Jurkat, Clone E6-1 (cell line): ENCODE measurements at regions not wholly inside any gene's neighbourhood (a gene's known extent, or its start where the extent isn't known, plus 50 kb on each side); places are given as distances from the start of the nearest gene placed in this dataset.
"Not testable (repeated sequence)": the region's sequence is repeated elsewhere in the genome, so short reads cannot be mapped to it uniquely, and the experiment has no call there.

Experiments
- DNase-seq: peaks from one replicate; pipeline ENCODE4 v3.0.0-alpha.2; 2011; ENCODE audit warnings: low read depth, low spot score
- H3K4me3 ChIP-seq: 2 replicates; pipeline ENCODE4 v1.5.1; 2011; ENCODE audit warnings: mild to moderate bottlenecking, low read length, control low read depth, moderate library complexity

- peak; percentile 31 for DNase-seq
- no peak overlapping the region for H3K4me3 ChIP-seq
These were observed 182.7 kb downstream of the KTN1 start for GRCh38 chr14:55762595-55763232.

GRCh38 chr14:55764784-55765183 lies 184.8 kb downstream of the KTN1 start:
- no peak overlapping the region for H3K4me3 ChIP-seq
- DNase-seq: no peak

GRCh38 chr14:55766071-55766470 lies 186.1 kb downstream of the KTN1 start:
- no peak for DNase-seq
- H3K4me3 ChIP-seq: no peak overlapping the region

- no peak overlapping the region for H3K4me3 ChIP-seq
- no peak for DNase-seq
These were observed 187.3 kb downstream of the KTN1 start for GRCh38 chr14:55767286-55767685.

GRCh38 chr14:55769877-55770276 lies 189.9 kb downstream of the KTN1 start:
- DNase-seq: no peak
- H3K4me3 ChIP-seq: no peak overlapping the region

- no peak for DNase-seq
- H3K4me3 ChIP-seq: no peak overlapping the region
These were observed 191.4 kb downstream of the KTN1 start for GRCh38 chr14:55771242-55771981.

- no peak for DNase-seq
- H3K4me3 ChIP-seq: no peak overlapping the region
These were observed 192.5 kb downstream of the KTN1 start for GRCh38 chr14:55772486-55772885.

- H3K4me3 ChIP-seq: no peak overlapping the region
These were observed 193.3 kb downstream of the KTN1 start for GRCh38 chr14:55773312-55773711.

GRCh38 chr14:55773984-55774545 lies 194.1 kb downstream of the KTN1 start:
- DNase-seq: no peak
- no peak overlapping the region for H3K4me3 ChIP-seq

More at GRCh38 chr14:55773312-55773711, 193.3 kb downstream of the KTN1 start:
- DNase-seq: no peak

- DNase-seq: no peak
- H3K4me3 ChIP-seq: no peak overlapping the region
These were observed 197.9 kb downstream of the KTN1 start for GRCh38 chr14:55777877-55778276.

- no peak for DNase-seq
These were observed 200.3 kb downstream of the KTN1 start for GRCh38 chr14:55780156-55780946.

GRCh38 chr14:55781046-55781445 lies 201.0 kb downstream of the KTN1 start:
- DNase-seq: no peak
- no peak overlapping the region for H3K4me3 ChIP-seq

More at GRCh38 chr14:55780156-55780946, 200.3 kb downstream of the KTN1 start:
- no peak overlapping the region for H3K4me3 ChIP-seq

- no peak for DNase-seq
These were observed 202.2 kb downstream of the KTN1 start for GRCh38 chr14:55782166-55782565.

GRCh38 chr14:55789406-55789805 lies 209.4 kb downstream of the KTN1 start:
- H3K4me3 ChIP-seq: no peak overlapping the region
- no peak for DNase-seq

More at GRCh38 chr14:55782166-55782565, 202.2 kb downstream of the KTN1 start:
- no peak overlapping the region for H3K4me3 ChIP-seq

GRCh38 chr14:55794655-55795595 lies 214.9 kb downstream of the KTN1 start:
- H3K4me3 ChIP-seq: no peak overlapping the region
- no peak for DNase-seq

GRCh38 chr14:55796513-55796912 lies 216.5 kb downstream of the KTN1 start:
- H3K4me3 ChIP-seq, DNase-seq: not testable (repeated sequence)

GRCh38 chr14:55798406-55798805 lies 218.4 kb downstream of the KTN1 start:
- H3K4me3 ChIP-seq: no peak overlapping the region
- no peak for DNase-seq

GRCh38 chr14:55799508-55800095 lies 219.6 kb downstream of the KTN1 start:
- no peak overlapping the region for H3K4me3 ChIP-seq
- DNase-seq: no peak
